Endothelial cell of umbilical vein (primary cell): ENCODE measurements at regions not wholly inside any gene's neighbourhood (a gene's known extent, or its start where the extent isn't known, plus 50 kb on each side); places are given as distances from the start of the nearest gene placed in this dataset.

Experiments
- BruUV-seq: library from RNA; stranded (reverse); fragments of 400-500 nt; replicated peaks from 2 replicates; lab custom pipeline; 2021; lab: Mats Ljungman, UMichigan
- CTCF ChIA-PET: fragments of 300-600, 350-600 bp; sonication (Branson Sonifier 250); formaldehyde crosslinking; loops from one replicate; lab custom pipeline; 2021; ENCODE audit warnings: antibody characterized with exemption, inconsistent platforms; lab: Charles Lee
- POLR2A ChIA-PET: fragments of 300-600, 350-600 bp; sonication (Branson Sonifier 250); formaldehyde crosslinking; loops from one replicate; lab custom pipeline; 2021; ENCODE audit warnings: antibody characterized with exemption, inconsistent platforms; lab: Charles Lee
- DNase-seq: peaks from one replicate; pipeline ENCODE4 v3.0.0-alpha.2; 2011; ENCODE audit warnings: low read depth, low spot score
- FAIRE-seq: peaks from 2 replicates; lab custom pipeline; 2011; peaks lifted over from hg19 to GRCh38; lab: Jason Lieb, UNC
- H2AFZ ChIP-seq: 2 replicates; pipeline ENCODE4 v1.6.0; 2012; ENCODE audit warnings: low read depth, low read length, control low read depth, inconsistent platforms
- H3K27ac ChIP-seq: 2 replicates; pipeline ENCODE4 v1.5.1; 2011; ENCODE audit warnings: low read depth, mild to moderate bottlenecking, control low read depth, low read length, moderate library complexity; ENCODE audit not compliant: insufficient read depth
- H3K27me3 ChIP-seq, 2 experiments: 2 replicates each; pipeline versions ENCODE4 v1.6.0 to v1.6.1; 2011; ENCODE audit warnings: low read length in 2 of 2, mixed read lengths in 1 of 2; ENCODE audit not compliant: control insufficient read depth in 2 of 2, insufficient read depth in 2 of 2
- H3K36me3 ChIP-seq, 2 experiments: 2 replicates in 1 of 2; 3 replicates in 1 of 2; pipeline ENCODE4 v1.5.1; 2011; ENCODE audit warnings: low read length in 2 of 2, mild to moderate bottlenecking in 1 of 2, moderate library complexity in 1 of 2; ENCODE audit not compliant: control insufficient read depth in 2 of 2, insufficient read depth in 2 of 2; ENCODE audit errors: extremely low read depth in 1 of 2
- H3K4me1 ChIP-seq: 3 replicates; pipeline ENCODE4 v1.5.1; 2011; ENCODE audit warnings: mild to moderate bottlenecking, low read length; ENCODE audit not compliant: control insufficient read depth, insufficient read depth; ENCODE audit errors: extremely low read depth
- H3K4me2 ChIP-seq: 2 replicates; pipeline ENCODE4 v1.6.1; 2011; ENCODE audit warnings: low read length, control low read depth, mixed read lengths; ENCODE audit not compliant: insufficient read depth
- H3K4me3 ChIP-seq, 3 experiments: fragments of 200-600 bp in 1 of 3; sonication (generic), shearing (Covaris generic) in 1 of 3; replicated peaks in 1 of 3; 2 replicates each; pipeline ENCODE4 v1.5.1; 2011 to 2016; ENCODE audit warnings: control low read depth in 3 of 3, low read length in 3 of 3, mild to moderate bottlenecking in 2 of 3, inconsistent platforms in 1 of 3, low read depth in 1 of 3, moderate library complexity in 1 of 3; ENCODE audit not compliant: insufficient read depth in 1 of 3
- H3K79me2 ChIP-seq: 2 replicates; pipeline ENCODE4 v1.6.0; 2012; ENCODE audit warnings: low read length, inconsistent platforms; ENCODE audit not compliant: control insufficient read depth, insufficient read depth
- H3K9ac ChIP-seq: replicated peaks from 2 replicates; pipeline ENCODE3; 2011; ENCODE audit warnings: low read length, control low read depth; ENCODE audit not compliant: insufficient read depth; ENCODE audit errors: extremely low read depth
- H3K9me1 ChIP-seq: replicated peaks from 3 replicates; pipeline ENCODE4 v1.6.0; 2011; ENCODE audit warnings: mild to moderate bottlenecking, low read length; ENCODE audit not compliant: control insufficient read depth, insufficient read depth; ENCODE audit errors: extremely low read depth
- H3K9me3 ChIP-seq: replicated peaks from 2 replicates; pipeline ENCODE4 v1.5.1; 2012; ENCODE audit warnings: low read length, inconsistent platforms; ENCODE audit not compliant: control insufficient read depth, insufficient read depth
- H4K20me1 ChIP-seq: replicated peaks from 2 replicates; pipeline ENCODE3; 2011; ENCODE audit warnings: mild to moderate bottlenecking, low read length; ENCODE audit not compliant: control insufficient read depth, insufficient read depth; ENCODE audit errors: extremely low read depth
- EZH2 ChIP-seq: IDR thresholded peaks from 2 replicates; pipeline ENCODE4 v1.6.1; 2012; ENCODE audit warnings: borderline replicate concordance, low read depth, mild to moderate bottlenecking, moderate library complexity, low read length, inconsistent platforms; ENCODE audit not compliant: severe bottlenecking
- FOS ChIP-seq: IDR thresholded peaks from 2 replicates; pipeline ENCODE4 v1.6.1; 2011; ENCODE audit warnings: mild to moderate bottlenecking, low read length, moderate library complexity, borderline replicate concordance; ENCODE audit not compliant: insufficient read depth
- GATA2 ChIP-seq: IDR thresholded peaks from 2 replicates; pipeline ENCODE4 v1.7.0; 2011; ENCODE audit warnings: low read depth, mild to moderate bottlenecking, moderate library complexity, mixed read lengths, low read length; ENCODE audit not compliant: insufficient read length, insufficient read depth
- dilution Hi-C: fragments of 300-500 bp; cut with MboI; formaldehyde crosslinking; loops from one replicate; pipeline ENCODE4 v1.15.0; 2019; ENCODE audit warnings: low sequenced_read_pairs; ENCODE audit not compliant: extremely low pct_ligation_motif_present
- intact Hi-C: fragments of 100-400 bp; cut with micrococcal nuclease; formaldehyde crosslinking; loops from one replicate; pipeline ENCODE4 v1.10.0; 2022

GRCh38 chr18:43539862-43540261 lies 262.6 kb upstream of the SYT4 start:
- no TSS peak for BruUV-seq
- no peaks in the 10 kb centered on the region for H3K9me1 ChIP-seq
- ChIA-PET CTCF (no interaction called here), POLR2A (no interaction called here)
- intact Hi-C loops (no loop called here), dilution Hi-C loops (no loop called here)
- no peak overlapping the region for H3K9ac ChIP-seq
- H3K4me3 ChIP-seq, result no peak overlapping the region
- no peaks in the 10 kb centered on the region for H3K27me3 ChIP-seq
- no peaks in the 10 kb centered on the region for H3K36me3 ChIP-seq
- H3K4me2 ChIP-seq, result no peak overlapping the region
- TF ChIP-seq FOS, result no peak
- H4K20me1 ChIP-seq, result no peaks in the 10 kb centered on the region
- FAIRE-seq (no peak), DNase-seq (no peak)
- no peak overlapping the region for H2AFZ ChIP-seq
- H3K27ac ChIP-seq, result no peak overlapping the region
- no peaks in the 10 kb centered on the region for H3K9me3 ChIP-seq
- no peaks in the 10 kb centered on the region for H3K79me2 ChIP-seq
- no peaks in the 10 kb centered on the region for H3K4me1 ChIP-seq

- no peak overlapping the region for H3K27ac ChIP-seq
- no TSS peak for BruUV-seq
- H3K4me3 ChIP-seq, result no peak overlapping the region
- no peaks in the 10 kb centered on the region for H3K27me3 ChIP-seq
- dilution Hi-C loops, result no loop called here
- H2AFZ ChIP-seq, result no peak overlapping the region
- no peaks in the 10 kb centered on the region for H3K9me3 ChIP-seq
- H3K9ac ChIP-seq, result no peak overlapping the region
- no peaks in the 10 kb centered on the region for H3K4me1 ChIP-seq
- intact Hi-C loops, result no loop called here
- H3K36me3 ChIP-seq, result no peaks in the 10 kb centered on the region
- no peaks in the 10 kb centered on the region for H4K20me1 ChIP-seq
- DNase-seq, result no peak
- FAIRE-seq, result no peak
- no peaks in the 10 kb centered on the region for H3K79me2 ChIP-seq
- ChIA-PET POLR2A (no interaction called here), CTCF (no interaction called here)
- TF ChIP-seq EZH2 (no peak), GATA2 (no peak)
- no peaks in the 10 kb centered on the region for H3K9me1 ChIP-seq
- H3K4me2 ChIP-seq, result no peak overlapping the region
Observed at GRCh38 chr18:43542016-43542415, 264.7 kb upstream of the SYT4 start.
